H9 (cell line): ENCODE measurements at regions not wholly inside any gene's neighbourhood (a gene's known extent, or its start where the extent isn't known, plus 50 kb on each side); places are given as distances from the start of the nearest gene placed in this dataset.

Source experiments
- DNase-seq: peaks from one replicate; pipeline ENCODE4 v3.0.0-alpha.2; 2017
- H2AFZ ChIP-seq: one replicate; pipeline ENCODE4 v1.6.1; 2013; ENCODE audit warnings: mild to moderate bottlenecking, low read length, control low read depth, moderate library complexity
- H2AK5ac ChIP-seq: 2 replicates; pipeline ENCODE4 v1.6.1; 2013; ENCODE audit warnings: low read length, control low read depth, mixed read lengths; ENCODE audit not compliant: insufficient read length
- H2BK120ac ChIP-seq: one replicate; pipeline ENCODE4 v1.6.1; 2013; ENCODE audit warnings: low read depth, mild to moderate bottlenecking, low read length, control low read depth, inconsistent platforms; ENCODE audit not compliant: poor library complexity, severe bottlenecking
- H2BK12ac ChIP-seq: 2 replicates; pipeline ENCODE4 v1.6.1; 2013; ENCODE audit warnings: low read length, control low read depth, mixed read lengths, low read depth; ENCODE audit not compliant: insufficient read length
- H2BK15ac ChIP-seq: 2 replicates; pipeline ENCODE4 v1.6.1; 2013; ENCODE audit warnings: low read depth, low read length, control low read depth
- H2BK20ac ChIP-seq: one replicate; pipeline ENCODE4 v1.6.1; 2013; ENCODE audit warnings: low read depth, mild to moderate bottlenecking, low read length, control low read depth, inconsistent platforms; ENCODE audit not compliant: poor library complexity, severe bottlenecking
- H2BK5ac ChIP-seq: 2 replicates; pipeline ENCODE4 v1.6.1; 2013; ENCODE audit warnings: low read length, control low read depth, mixed read lengths; ENCODE audit not compliant: insufficient read length
- H3K14ac ChIP-seq: 2 replicates; pipeline ENCODE4 v1.6.1; 2013; ENCODE audit warnings: low read length, control low read depth; ENCODE audit not compliant: insufficient read depth
- H3K18ac ChIP-seq: 2 replicates; pipeline ENCODE4 v1.6.1; 2013; ENCODE audit warnings: low read depth, mild to moderate bottlenecking, mixed read lengths, low read length, control low read depth; ENCODE audit not compliant: insufficient read length
- H3K23ac ChIP-seq: 2 replicates; pipeline ENCODE4 v1.6.1; 2013; ENCODE audit warnings: low read length, control low read depth, mixed read lengths, low read depth; ENCODE audit not compliant: insufficient read length
- H3K23me2 ChIP-seq: 2 replicates; pipeline ENCODE4 v1.6.1; 2013; ENCODE audit warnings: low read depth, mild to moderate bottlenecking, mixed read lengths, low read length, control low read depth; ENCODE audit not compliant: insufficient read length, poor library complexity, severe bottlenecking
- H3K27ac ChIP-seq: 2 replicates; pipeline ENCODE4 v1.5.1; 2013; ENCODE audit warnings: low read length, control low read depth, mixed read lengths, low read depth; ENCODE audit not compliant: insufficient read length
- H3K27me3 ChIP-seq: 2 replicates; pipeline ENCODE4 v1.6.1; 2013; ENCODE audit warnings: low read length, control low read depth, inconsistent platforms; ENCODE audit not compliant: insufficient read depth
- H3K4ac ChIP-seq: 2 replicates; pipeline ENCODE4 v1.6.1; 2013; ENCODE audit warnings: low read depth, mild to moderate bottlenecking, control low read depth, inconsistent platforms, low read length, moderate library complexity
- H3K4me1 ChIP-seq: 2 replicates; pipeline ENCODE4 v1.6.1; 2013; ENCODE audit warnings: low read length, control low read depth, inconsistent platforms; ENCODE audit not compliant: insufficient read depth
- H3K4me2 ChIP-seq: 2 replicates; pipeline ENCODE4 v1.6.1; 2013; ENCODE audit warnings: low read length, control low read depth, mixed read lengths; ENCODE audit not compliant: insufficient read length, insufficient read depth
- H3K56ac ChIP-seq: 2 replicates; pipeline ENCODE4 v1.6.1; 2013; ENCODE audit warnings: low read depth, mild to moderate bottlenecking, mixed read lengths, low read length, control low read depth; ENCODE audit not compliant: insufficient read length
- H3K79me1 ChIP-seq: 2 replicates; pipeline ENCODE4 v1.6.1; 2013; ENCODE audit warnings: low read depth, mild to moderate bottlenecking, moderate library complexity, low read length, control low read depth, inconsistent platforms; ENCODE audit not compliant: insufficient read depth, poor library complexity, severe bottlenecking
- H3K79me2 ChIP-seq: 2 replicates; pipeline ENCODE4 v1.6.1; 2013; ENCODE audit warnings: low read length, control low read depth, inconsistent platforms; ENCODE audit not compliant: insufficient read depth
- H3K9ac ChIP-seq: 2 replicates; pipeline ENCODE4 v1.6.1; 2013; ENCODE audit warnings: low read length, control low read depth, mixed read lengths; ENCODE audit not compliant: insufficient read length; ENCODE audit errors: extremely low read depth
- H3K9me3 ChIP-seq: one replicate; pipeline ENCODE4 v1.6.1; 2013; ENCODE audit warnings: low read depth, low read length, inconsistent platforms; ENCODE audit not compliant: control insufficient read depth
- H3T11ph ChIP-seq: one replicate; pipeline ENCODE4 v1.6.1; 2013; ENCODE audit warnings: mild to moderate bottlenecking, low read length, control low read depth, inconsistent platforms
- H4K20me1 ChIP-seq: one replicate; pipeline ENCODE4 v1.6.1; 2013; ENCODE audit not compliant: control insufficient read depth, insufficient read length, insufficient read depth
- H4K5ac ChIP-seq: 2 replicates; pipeline ENCODE4 v1.6.1; 2013; ENCODE audit warnings: low read depth, mild to moderate bottlenecking, mixed read lengths, low read length, control low read depth; ENCODE audit not compliant: insufficient read length
- H4K8ac ChIP-seq: replicated peaks from 2 replicates; pipeline ENCODE4 v1.6.1; 2013; ENCODE audit warnings: low read length, control low read depth, mixed read lengths, low read depth; ENCODE audit not compliant: insufficient read length
- H4K91ac ChIP-seq: 2 replicates; pipeline ENCODE4 v1.6.1; 2013; ENCODE audit warnings: low read depth, mild to moderate bottlenecking, moderate library complexity, mixed read lengths, low read length, control low read depth; ENCODE audit not compliant: insufficient read length
- H3K27ac Mint-ChIP-seq, 3 experiments: 2 replicates in 2 of 3; 3 replicates in 1 of 3; pipeline ENCODE4 v1.8.0; 2020 to 2021; ENCODE audit warnings: mixed read lengths in 3 of 3, mild to moderate bottlenecking in 1 of 3, moderate library complexity in 1 of 3
- H3K27me3 Mint-ChIP-seq: 2 replicates; pipeline ENCODE4 v1.8.0; 2021; ENCODE audit warnings: low read depth, mild to moderate bottlenecking, moderate library complexity, mixed read lengths
- H3K36me3 Mint-ChIP-seq, 3 experiments: 2 replicates in 2 of 3; 3 replicates in 1 of 3; pipeline ENCODE4 v1.8.0; 2020 to 2021; ENCODE audit warnings: low read depth in 3 of 3, mixed read lengths in 3 of 3; ENCODE audit not compliant: insufficient read depth in 1 of 3
- H3K4me1 Mint-ChIP-seq, 2 experiments: 2 replicates each; pipeline ENCODE4 v1.8.0; 2020; ENCODE audit warnings: mixed read lengths in 2 of 2
- H3K4me3 Mint-ChIP-seq, 2 experiments: 2 replicates in 1 of 2; 3 replicates in 1 of 2; pipeline ENCODE4 v1.8.0; 2020 to 2021; ENCODE audit warnings: mild to moderate bottlenecking in 2 of 2, mixed read lengths in 2 of 2, moderate library complexity in 1 of 2
- H3K9me3 Mint-ChIP-seq, 2 experiments: 2 replicates in 1 of 2; 3 replicates in 1 of 2; pipeline ENCODE4 v1.8.0; 2020; ENCODE audit warnings: mild to moderate bottlenecking in 2 of 2, mixed read lengths in 2 of 2, moderate library complexity in 1 of 2
- WGBS: extraction: QIAGEN DNeasy Blood & Tissue Kit; methylation state at CpG from one replicate; pipeline ENCODE4 v1.1.7; 2013; ENCODE audit warnings: missing lambda C conversion rate, low lambda C conversion rate, mixed read lengths; ENCODE audit not compliant: insufficient read length; ENCODE audit errors: extremely low coverage; 5-methylcytosine and 5-hydroxymethylcytosine counted together
- TF ChIP-seq, protein P1 (sequence below): fragments of 200-600 bp; sonication (generic); conservative IDR thresholded peaks from 3 replicates; pipeline ENCODE4 v1.8.0; 2021; ENCODE audit warnings: antibody characterized with exemption, mild to moderate bottlenecking

- no peak overlapping the region for H3K4me2 ChIP-seq
- H3K18ac ChIP-seq: no peak overlapping the region
- Mint-ChIP-seq H3K4me3 (peak overlapping the region; percentile 69 to 82; a peak in 4 of 5 replicates), H3K9me3 (peaks cover 0 to 3% of the 10 kb centered on the region in 2 experiments; a peak in 1 of 5 replicates), H3K4me1 (peaks cover 32 to 40% of the 10 kb centered on the region in 2 experiments), H3K27me3 (peaks cover 18% of the 10 kb centered on the region), H3K27ac (peak overlapping the region in 2 of 3 experiments; percentile 12 to 69; a peak in 2 of 7 replicates), H3K36me3 (peaks cover 0 to 3% (median 0%) of the 10 kb centered on the region in 3 experiments; a peak in 3 of 7 replicates)
- no peak overlapping the region for H4K91ac ChIP-seq
- no peaks in the 10 kb centered on the region for H3K27me3 ChIP-seq
- no peak overlapping the region for H3K9ac ChIP-seq
- no peak overlapping the region for H3K56ac ChIP-seq
- no peak overlapping the region for H2BK120ac ChIP-seq
- no peak overlapping the region for H4K8ac ChIP-seq
- H3K9me3 ChIP-seq: no peaks in the 10 kb centered on the region
- no CpG with 5 or more reads among the region's 10 CpGs for WGBS
- no peak overlapping the region for H4K5ac ChIP-seq
- H2AK5ac ChIP-seq: no peak overlapping the region
- H3K27ac ChIP-seq: no peak overlapping the region
- peaks cover 11% of the 10 kb centered on the region; the same call in 1 of the 2 replicates for H3K4me1 ChIP-seq
- no peak overlapping the region for H2BK12ac ChIP-seq
- H3K23me2 ChIP-seq: peaks cover 9% of the 10 kb centered on the region
- no peak overlapping the region for H2BK20ac ChIP-seq
- H2BK15ac ChIP-seq: no peak overlapping the region
- H3T11ph ChIP-seq: no peak overlapping the region
- no peaks in the 10 kb centered on the region for H3K79me1 ChIP-seq
- no peak overlapping the region for H3K14ac ChIP-seq
- DNase-seq: no peak
- no peak overlapping the region for H3K4ac ChIP-seq
- no peak overlapping the region for H2AFZ ChIP-seq
- H3K23ac ChIP-seq: no peak overlapping the region
- TF ChIP-seq, protein P1, sequence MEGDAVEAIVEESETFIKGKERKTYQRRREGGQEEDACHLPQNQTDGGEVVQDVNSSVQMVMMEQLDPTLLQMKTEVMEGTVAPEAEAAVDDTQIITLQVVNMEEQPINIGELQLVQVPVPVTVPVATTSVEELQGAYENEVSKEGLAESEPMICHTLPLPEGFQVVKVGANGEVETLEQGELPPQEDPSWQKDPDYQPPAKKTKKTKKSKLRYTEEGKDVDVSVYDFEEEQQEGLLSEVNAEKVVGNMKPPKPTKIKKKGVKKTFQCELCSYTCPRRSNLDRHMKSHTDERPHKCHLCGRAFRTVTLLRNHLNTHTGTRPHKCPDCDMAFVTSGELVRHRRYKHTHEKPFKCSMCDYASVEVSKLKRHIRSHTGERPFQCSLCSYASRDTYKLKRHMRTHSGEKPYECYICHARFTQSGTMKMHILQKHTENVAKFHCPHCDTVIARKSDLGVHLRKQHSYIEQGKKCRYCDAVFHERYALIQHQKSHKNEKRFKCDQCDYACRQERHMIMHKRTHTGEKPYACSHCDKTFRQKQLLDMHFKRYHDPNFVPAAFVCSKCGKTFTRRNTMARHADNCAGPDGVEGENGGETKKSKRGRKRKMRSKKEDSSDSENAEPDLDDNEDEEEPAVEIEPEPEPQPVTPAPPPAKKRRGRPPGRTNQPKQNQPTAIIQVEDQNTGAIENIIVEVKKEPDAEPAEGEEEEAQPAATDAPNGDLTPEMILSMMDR: no peak
- peaks cover 9% of the 10 kb centered on the region; the same call in 1 of the 2 replicates for H3K79me2 ChIP-seq
- no peak overlapping the region for H2BK5ac ChIP-seq
- no peaks in the 10 kb centered on the region for H4K20me1 ChIP-seq
These were observed 157.8 kb upstream of the GRK3 start for GRCh38 chr22:25406510-25407210.
